ENCODE measurements at regions not wholly inside any gene's neighbourhood (a gene's known extent, or its start where the extent isn't known, plus 50 kb on each side); places are given as distances from the start of the nearest gene placed in this dataset.

DNA sequence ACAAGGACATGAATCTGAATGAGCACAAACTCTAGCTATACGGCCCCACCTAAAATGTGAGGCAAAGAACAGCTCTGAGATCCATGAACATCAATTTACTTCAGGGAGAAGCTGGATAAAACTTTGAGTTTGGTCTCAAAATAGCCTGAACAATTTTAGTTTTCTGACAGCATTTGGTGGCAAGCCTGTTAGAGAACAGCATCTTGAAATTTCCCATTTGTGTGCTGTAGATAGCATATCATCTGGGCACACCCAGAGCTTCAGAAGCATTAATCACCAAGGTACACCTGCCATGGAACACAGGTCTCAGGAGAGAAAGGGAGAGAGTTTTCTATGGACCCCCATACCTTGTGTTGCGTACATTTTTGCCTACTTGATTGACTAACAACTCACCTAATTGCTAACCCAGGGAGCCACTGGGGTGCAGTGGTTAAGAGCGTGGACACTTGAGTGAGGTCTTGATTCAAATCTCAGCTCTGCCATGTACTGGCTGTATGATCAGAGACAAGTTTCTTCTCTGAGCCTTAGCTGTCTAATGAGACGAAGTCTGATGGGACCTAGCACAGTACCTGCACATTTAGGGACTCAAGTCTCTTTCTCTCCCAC, 264.9 kb downstream of the PIK3R1 start:
- no peak for TF ChIP-seq POLR2A (IDR thresholded peaks at IDR 0.05)
- TF ChIP-seq CTCF (IDR thresholded peaks at IDR 0.05) = no peak
- TF ChIP-seq EP300 (IDR thresholded peaks at IDR 0.05) = no peak

Measured in upper lobe of left lung (tissue), 4 donors.